ENCODE measurements at regions not wholly inside any gene's neighbourhood (a gene's known extent, or its start where the extent isn't known, plus 50 kb on each side); places are given as distances from the start of the nearest gene placed in this dataset.

- no peaks in the 10 kb centered on the region for H3K4me1 ChIP-seq
Measured at GRCh38 chr5:174617285-174617684, 107.1 kb upstream of the MSX2 start.

GRCh38 chr5:174617910-174618309 lies 106.5 kb upstream of the MSX2 start:
- no peak overlapping the region for H3K4me3 ChIP-seq
- no peaks in the 10 kb centered on the region for H3K9me3 ChIP-seq
- no peaks in the 10 kb centered on the region for H3K4me1 ChIP-seq
- no peak overlapping the region for H3K27ac ChIP-seq
- TF ChIP-seq POLR2A (IDR thresholded peaks at IDR 0.05): no peak
- TF ChIP-seq POLR2AphosphoS5 (IDR thresholded peaks at IDR 0.05): no peak
- no peak for TF ChIP-seq CTCF (IDR thresholded peaks at IDR 0.05)
- intact Hi-C loops (cut with DNase I; ENCODE audit: low total_unique reads): loop anchor here (5.0 kb wide), 1 partner anchor 314 kb away; no protein-coding TSS in a partner anchor
- no peaks in the 10 kb centered on the region for H3K27me3 ChIP-seq
- no peaks in the 10 kb centered on the region for H3K36me3 ChIP-seq
- DNase-seq (ENCODE audit: low spot score in 2 of 2): no peak

More at GRCh38 chr5:174617285-174617684, 107.1 kb upstream of the MSX2 start:
- Histone ChIP-seq H3K27ac (no peak overlapping the region), H3K36me3 (no peaks in the 10 kb centered on the region), H3K4me3 (no peak overlapping the region), H3K9me3 (no peaks in the 10 kb centered on the region), H3K27me3 (no peaks in the 10 kb centered on the region)
- no peak for DNase-seq (ENCODE audit: low spot score in 2 of 2)
- intact Hi-C loops (cut with DNase I; ENCODE audit: low total_unique reads): loop anchor here (5.0 kb wide), 1 partner anchor 315 kb away; no protein-coding TSS in a partner anchor
- TF ChIP-seq POLR2A (IDR thresholded peaks at IDR 0.05) (no peak), CTCF (IDR thresholded peaks at IDR 0.05) (no peak), POLR2AphosphoS5 (IDR thresholded peaks at IDR 0.05) (no peak)

GRCh38 chr5:174618589-174618988 lies 105.8 kb upstream of the MSX2 start:
- no peak for TF ChIP-seq CTCF (IDR thresholded peaks at IDR 0.05)
- TF ChIP-seq POLR2A (IDR thresholded peaks at IDR 0.05): no peak
- no peak for TF ChIP-seq POLR2AphosphoS5 (IDR thresholded peaks at IDR 0.05)
- Histone ChIP-seq H3K27me3 (no peaks in the 10 kb centered on the region), H3K4me1 (no peaks in the 10 kb centered on the region), H3K4me3 (no peak overlapping the region), H3K9me3 (no peaks in the 10 kb centered on the region), H3K36me3 (no peaks in the 10 kb centered on the region), H3K27ac (no peak overlapping the region)
- no peak for DNase-seq (ENCODE audit: low spot score in 2 of 2)
- intact Hi-C loops (cut with DNase I; ENCODE audit: low total_unique reads): loop anchor here (5.0 kb wide), 1 partner anchor 314 kb away; no protein-coding TSS in a partner anchor

- no peaks in the 10 kb centered on the region for H3K9me3 ChIP-seq
- H3K36me3 ChIP-seq: no peaks in the 10 kb centered on the region
- H3K4me1 ChIP-seq: no peaks in the 10 kb centered on the region
- H3K27me3 ChIP-seq: no peaks in the 10 kb centered on the region
- H3K4me3 ChIP-seq: no peak overlapping the region
- no peak for TF ChIP-seq POLR2A (IDR thresholded peaks at IDR 0.05)
- no peak for TF ChIP-seq CTCF (IDR thresholded peaks at IDR 0.05)
- no peak for TF ChIP-seq POLR2AphosphoS5 (IDR thresholded peaks at IDR 0.05)
- no peak for DNase-seq (ENCODE audit: low spot score in 2 of 2)
- no peak overlapping the region for H3K27ac ChIP-seq
- intact Hi-C loops (cut with DNase I; ENCODE audit: low total_unique reads): no loop called here
Measured at GRCh38 chr5:174622067-174622466, 102.3 kb upstream of the MSX2 start.

GRCh38 chr5:174623018-174623417 lies 101.4 kb upstream of the MSX2 start:
- H3K36me3 ChIP-seq: no peaks in the 10 kb centered on the region
- H3K27me3 ChIP-seq: no peaks in the 10 kb centered on the region
- H3K27ac ChIP-seq: no peak overlapping the region
- intact Hi-C loops (cut with DNase I; ENCODE audit: low total_unique reads): no loop called here
- H3K4me1 ChIP-seq: no peaks in the 10 kb centered on the region
- H3K4me3 ChIP-seq: no peak overlapping the region
- DNase-seq (ENCODE audit: low spot score in 2 of 2): no peak
- H3K9me3 ChIP-seq: no peaks in the 10 kb centered on the region
- TF ChIP-seq POLR2A (IDR thresholded peaks at IDR 0.05) (no peak), POLR2AphosphoS5 (IDR thresholded peaks at IDR 0.05) (no peak), CTCF (IDR thresholded peaks at IDR 0.05) (no peak)
